Prostate gland (tissue), 2 donors: ENCODE measurements at regions not wholly inside any gene's neighbourhood (a gene's known extent, or its start where the extent isn't known, plus 50 kb on each side); places are given as distances from the start of the nearest gene placed in this dataset.

Experiments used
- DNase-seq: peaks from one replicate; pipeline ENCODE4 v3.0.0-alpha.2; 2019; ENCODE audit warnings: low spot score
- H3K27ac ChIP-seq, 2 donors: fragments of 200-600 bp; sonication (generic); 2 replicates each; pipeline ENCODE4 v1.5.1; 2017 to 2019
- H3K27me3 ChIP-seq: fragments of 200-600 bp; sonication (generic); replicated peaks from 2 replicates; pipeline ENCODE4 v1.5.1; 2019; ENCODE audit not compliant: insufficient read depth
- H3K36me3 ChIP-seq, 2 donors: fragments of 200-600 bp; sonication (generic); 1 replicate in 1 of 2; 2 replicates in 1 of 2; pipeline versions ENCODE4 v1.5.1 to v1.8.1; 2017 to 2019
- H3K4me1 ChIP-seq: fragments of 200-600 bp; sonication (generic); replicated peaks from 2 replicates; pipeline ENCODE4 v1.5.1; 2019
- H3K4me3 ChIP-seq, 2 donors: fragments of 200-600 bp; sonication (generic); 2 replicates each; pipeline ENCODE4 v1.5.1; 2017 to 2019
- H3K9me3 ChIP-seq: fragments of 200-600 bp; sonication (generic); 2 replicates; pipeline ENCODE4 v1.5.1; 2017
- CTCF ChIP-seq, 4 experiments: fragments of 200-600 bp in 2 of 4; fragments of 450-650 bp in 2 of 4; sonication (generic) in 2 of 4; IDR thresholded peaks; 1 replicate in 3 of 4; 2 replicates in 1 of 4; pipeline ENCODE4 v1.5.1; 2016 to 2019; ENCODE audit warnings: antibody characterized with exemption in 4 of 4, mild to moderate bottlenecking in 2 of 4, moderate library complexity in 2 of 4
- POLR2A ChIP-seq: fragments of 450-650 bp; IDR thresholded peaks from one replicate; pipeline ENCODE4 v1.6.1; 2016; ENCODE audit warnings: antibody characterized with exemption, mild to moderate bottlenecking
- POLR2AphosphoS5 ChIP-seq: sonication (generic); formaldehyde crosslinking; IDR thresholded peaks from one replicate; pipeline ENCODE4 v1.6.1; 2017; ENCODE audit warnings: antibody characterized with exemption
- WGBS: methylation state at CpG from one replicate; pipeline ENCODE4 v1.1.5; 2018; 5-methylcytosine and 5-hydroxymethylcytosine counted together
- intact Hi-C: fragments of 100-400 bp; cut with DNase I; formaldehyde crosslinking; loops from one replicate; pipeline ENCODE4 v1.14.2; 2022

GRCh38 chr18:70973626-70974025 is 684.8 kb downstream of the SOCS6 start:
- DNase-seq: no peak
- WGBS: 58% methylated on average over 5 of the region's 5 CpGs
- TF ChIP-seq POLR2A (no peak), POLR2AphosphoS5 (no peak), CTCF (IDR thresholded peaks at IDR 0.05) (no peak)
- intact Hi-C loops: no loop called here
- Histone ChIP-seq H3K4me3 (no peak overlapping the region), H3K27me3 (no peaks in the 10 kb centered on the region), H3K36me3 (no peaks in the 10 kb centered on the region), H3K9me3 (no peaks in the 10 kb centered on the region), H3K4me1 (no peaks in the 10 kb centered on the region), H3K27ac (no peak overlapping the region)

GRCh38 chr18:70966419-70966818 is 677.6 kb downstream of the SOCS6 start:
- no peak overlapping the region for H3K27ac ChIP-seq
- H3K27me3 ChIP-seq: no peaks in the 10 kb centered on the region
- H3K9me3 ChIP-seq: no peaks in the 10 kb centered on the region
- TF ChIP-seq CTCF (IDR thresholded peaks at IDR 0.05): no peak
- TF ChIP-seq POLR2A: no peak
- no peak for TF ChIP-seq POLR2AphosphoS5
- no peaks in the 10 kb centered on the region for H3K4me1 ChIP-seq
- DNase-seq: no peak
- H3K36me3 ChIP-seq: no peaks in the 10 kb centered on the region
- intact Hi-C loops: no loop called here
- WGBS: 47% methylated on average over 3 of the region's 3 CpGs
- H3K4me3 ChIP-seq: no peak overlapping the region

DNA sequence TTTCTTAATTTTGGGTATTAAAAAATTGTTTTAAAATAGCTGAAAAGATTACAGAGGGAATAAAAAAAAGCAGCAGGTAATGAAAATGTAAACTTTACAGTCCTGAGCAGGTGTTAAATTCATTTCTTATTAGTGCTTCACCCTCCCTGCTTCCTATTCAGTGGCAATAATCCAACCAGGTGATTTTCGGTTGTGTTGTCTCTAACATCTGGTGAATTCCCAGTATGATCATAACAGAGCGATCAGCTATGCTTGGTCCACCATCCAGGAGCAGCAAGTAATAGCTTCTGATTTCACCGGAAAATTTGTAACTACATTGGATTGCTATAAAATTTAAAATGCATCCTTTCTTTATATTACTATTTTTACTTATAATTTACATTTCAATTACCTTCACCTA is 673.1 kb downstream of the SOCS6 start:
- Histone ChIP-seq H3K27me3 (no peaks in the 10 kb centered on the region), H3K4me1 (no peaks in the 10 kb centered on the region), H3K9me3 (no peaks in the 10 kb centered on the region), H3K27ac (no peak overlapping the region), H3K4me3 (no peak overlapping the region), H3K36me3 (no peaks in the 10 kb centered on the region)
- DNase-seq: no peak
- 89% methylated on average over 3 of the region's 3 CpGs for WGBS
- TF ChIP-seq CTCF (IDR thresholded peaks at IDR 0.05): no peak
- TF ChIP-seq POLR2AphosphoS5: no peak
- no peak for TF ChIP-seq POLR2A
- intact Hi-C loops: no loop called here

GRCh38 chr18:70956554-70956953 is 667.7 kb downstream of the SOCS6 start:
- intact Hi-C loops: no loop called here
- TF ChIP-seq POLR2A (no peak), CTCF (IDR thresholded peaks at IDR 0.05) (no peak), POLR2AphosphoS5 (no peak)
- H3K9me3 ChIP-seq: no peaks in the 10 kb centered on the region
- no peak for DNase-seq
- H3K36me3 ChIP-seq: no peaks in the 10 kb centered on the region
- no peak overlapping the region for H3K27ac ChIP-seq
- H3K4me1 ChIP-seq: no peaks in the 10 kb centered on the region
- H3K27me3 ChIP-seq: no peaks in the 10 kb centered on the region
- 74% methylated on average over 6 of the region's 6 CpGs for WGBS
- no peak overlapping the region for H3K4me3 ChIP-seq

GRCh38 chr18:70936160-70936559 is 647.3 kb downstream of the SOCS6 start:
- TF ChIP-seq POLR2AphosphoS5 (no peak), CTCF (IDR thresholded peaks at IDR 0.05) (no peak), POLR2A (no peak)
- intact Hi-C loops: no loop called here
- WGBS: 84% methylated on average over 8 of the region's 8 CpGs

More at GRCh38 chr18:70936160-70936559, 647.3 kb downstream of the SOCS6 start:
- Histone ChIP-seq H3K4me1 (no peaks in the 10 kb centered on the region), H3K27me3 (no peaks in the 10 kb centered on the region), H3K36me3 (no peaks in the 10 kb centered on the region), H3K27ac (no peak overlapping the region), H3K9me3 (no peaks in the 10 kb centered on the region), H3K4me3 (no peak overlapping the region)
- DNase-seq: no peak
